GM12873 (cell line): ENCODE measurements at regions not wholly inside any gene's neighbourhood (a gene's known extent, or its start where the extent isn't known, plus 50 kb on each side); places are given as distances from the start of the nearest gene placed in this dataset.

Experiments
- TF ChIP-seq, protein P1 (sequence below): IDR thresholded peaks from 2 replicates; pipeline ENCODE4 v1.5.1; 2012; ENCODE audit warnings: low read depth, mild to moderate bottlenecking, moderate library complexity, low read length, control low read depth; ENCODE audit not compliant: insufficient read depth; ENCODE audit errors: missing control alignments

DNA sequence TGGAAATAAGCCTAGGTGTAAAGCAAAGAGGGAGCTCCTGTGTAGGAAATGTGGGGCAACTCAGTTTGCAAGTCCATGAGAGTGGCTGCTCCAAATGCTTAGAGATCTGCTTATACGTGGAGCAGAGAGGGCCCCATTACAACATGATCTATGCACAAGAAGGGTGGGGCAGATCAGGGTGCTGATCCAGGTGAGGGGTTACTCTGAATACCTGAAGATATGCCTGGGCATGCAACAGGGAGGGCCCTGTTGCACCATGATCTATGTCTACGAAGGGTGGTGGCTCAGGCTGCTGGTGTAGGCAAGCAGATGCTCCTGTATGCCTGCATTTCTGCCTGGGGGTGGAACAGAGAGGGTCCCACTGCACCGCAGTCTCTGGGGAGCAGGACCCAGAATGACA is 1121.2 kb downstream of the RAPGEF2 start:
- TF ChIP-seq, protein P1, sequence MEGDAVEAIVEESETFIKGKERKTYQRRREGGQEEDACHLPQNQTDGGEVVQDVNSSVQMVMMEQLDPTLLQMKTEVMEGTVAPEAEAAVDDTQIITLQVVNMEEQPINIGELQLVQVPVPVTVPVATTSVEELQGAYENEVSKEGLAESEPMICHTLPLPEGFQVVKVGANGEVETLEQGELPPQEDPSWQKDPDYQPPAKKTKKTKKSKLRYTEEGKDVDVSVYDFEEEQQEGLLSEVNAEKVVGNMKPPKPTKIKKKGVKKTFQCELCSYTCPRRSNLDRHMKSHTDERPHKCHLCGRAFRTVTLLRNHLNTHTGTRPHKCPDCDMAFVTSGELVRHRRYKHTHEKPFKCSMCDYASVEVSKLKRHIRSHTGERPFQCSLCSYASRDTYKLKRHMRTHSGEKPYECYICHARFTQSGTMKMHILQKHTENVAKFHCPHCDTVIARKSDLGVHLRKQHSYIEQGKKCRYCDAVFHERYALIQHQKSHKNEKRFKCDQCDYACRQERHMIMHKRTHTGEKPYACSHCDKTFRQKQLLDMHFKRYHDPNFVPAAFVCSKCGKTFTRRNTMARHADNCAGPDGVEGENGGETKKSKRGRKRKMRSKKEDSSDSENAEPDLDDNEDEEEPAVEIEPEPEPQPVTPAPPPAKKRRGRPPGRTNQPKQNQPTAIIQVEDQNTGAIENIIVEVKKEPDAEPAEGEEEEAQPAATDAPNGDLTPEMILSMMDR = no peak

DNA sequence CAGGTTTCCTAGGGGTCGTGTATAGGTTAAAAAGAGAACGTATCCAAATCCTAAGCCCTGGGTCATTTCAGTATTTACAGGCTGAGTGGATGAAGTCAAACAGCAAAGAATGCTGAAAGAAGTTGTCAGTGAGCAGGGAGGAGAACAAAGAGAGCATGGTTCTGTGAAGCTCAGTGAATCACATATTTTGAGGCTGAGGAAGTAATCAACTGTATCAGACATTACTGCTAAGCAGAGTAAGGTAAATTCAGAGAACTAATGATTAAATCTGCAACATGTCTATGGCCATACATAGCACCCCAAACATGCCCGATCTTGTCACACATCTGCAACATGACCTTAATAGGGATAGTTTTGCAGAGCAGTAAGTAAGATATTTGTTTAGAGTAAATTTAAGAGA is 1130.3 kb downstream of the RAPGEF2 start:
- TF ChIP-seq, protein P1 = no peak

DNA sequence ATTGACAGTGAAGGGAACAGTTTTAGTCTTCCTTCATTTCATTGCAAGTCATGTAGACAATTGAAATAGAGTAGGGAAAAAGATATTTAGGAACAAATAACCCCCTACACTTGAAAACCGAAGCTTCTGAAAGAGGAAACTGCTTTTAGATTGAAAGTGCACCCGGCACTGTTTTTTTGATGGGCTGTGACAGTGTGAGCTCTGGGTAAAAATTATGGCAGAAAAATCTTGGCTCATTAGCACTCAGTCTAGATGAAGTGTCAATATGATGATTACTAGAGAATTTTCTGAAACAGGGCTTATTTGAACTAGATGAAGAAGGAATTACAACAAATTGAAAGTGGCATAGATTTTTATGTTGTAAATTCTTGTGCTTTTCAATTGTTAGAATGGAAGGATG is 1132.4 kb downstream of the RAPGEF2 start:
- TF ChIP-seq, protein P1 = no peak

DNA sequence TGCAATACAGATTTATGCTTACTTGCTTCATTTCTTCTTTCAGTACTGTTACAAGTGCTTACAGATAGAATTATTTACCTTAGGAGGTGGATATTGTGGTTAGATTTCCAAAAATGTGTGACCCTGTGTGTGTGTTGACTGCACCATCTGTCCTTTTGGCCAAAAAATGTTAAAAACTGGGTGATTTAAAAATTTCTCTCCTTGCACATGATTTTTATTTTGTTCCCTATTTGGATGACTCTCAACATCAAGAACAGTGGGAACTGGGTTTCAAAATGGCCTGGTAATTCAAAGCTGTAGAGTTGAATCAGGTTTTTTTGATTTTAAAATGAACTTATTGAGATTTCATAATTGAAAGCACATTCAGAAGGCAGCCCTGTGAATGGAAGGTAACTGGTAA is 1132.9 kb downstream of the RAPGEF2 start:
- TF ChIP-seq, protein P1 = no peak

DNA sequence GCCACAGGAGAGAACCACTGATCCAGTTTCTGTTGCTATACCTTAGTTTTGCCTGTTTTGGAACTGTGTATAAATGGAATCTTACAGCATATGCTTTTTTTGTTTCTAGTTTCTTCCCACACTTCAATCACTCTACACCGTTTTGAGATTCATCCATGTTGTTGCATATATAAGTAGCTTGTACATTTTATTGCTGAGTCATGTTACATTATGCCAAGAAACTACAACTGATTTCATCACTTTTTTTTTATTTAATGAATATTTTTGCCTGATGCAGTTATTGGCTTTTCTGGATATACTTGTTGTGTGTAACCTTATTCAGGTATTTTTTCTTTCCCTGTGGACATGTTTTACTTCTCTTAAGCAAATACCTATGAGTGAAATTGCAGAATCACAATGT is 1135.9 kb downstream of the RAPGEF2 start:
- TF ChIP-seq, protein P1 = no peak

- TF ChIP-seq, protein P1 = no peak
These were observed 1144.3 kb downstream of the RAPGEF2 start for GRCh38 chr4:160247091-160247656.

DNA sequence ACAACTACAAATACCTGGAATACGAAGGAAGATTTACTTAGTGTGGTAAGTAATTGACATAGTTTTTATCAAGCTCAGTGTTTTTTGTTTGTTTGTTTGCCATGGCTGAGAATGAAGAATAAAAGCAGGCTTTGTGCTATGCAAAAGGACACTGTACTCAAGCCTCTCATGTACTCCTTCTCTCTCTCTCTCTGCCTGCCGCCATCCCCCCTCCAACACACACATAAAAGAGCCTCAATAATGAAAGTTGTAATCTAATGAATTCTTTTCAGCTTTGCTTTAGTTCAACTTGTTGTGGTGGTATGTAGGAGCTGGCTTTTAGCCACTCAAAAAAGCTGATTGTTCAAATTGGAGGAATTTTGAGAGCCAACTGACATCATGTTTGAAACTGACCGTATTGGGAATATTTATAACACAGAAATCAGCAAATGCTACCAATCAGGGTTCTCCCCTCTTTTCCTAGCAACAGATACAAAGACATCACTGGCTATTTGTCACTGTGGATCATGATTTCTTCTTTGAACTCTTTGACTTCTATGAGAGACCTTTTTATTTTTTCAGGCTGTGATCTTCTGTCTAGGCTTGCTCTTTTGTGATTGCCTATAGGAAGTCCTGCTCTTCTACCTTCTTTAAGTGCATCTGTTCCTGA is 1148.8 kb downstream of the RAPGEF2 start:
- TF ChIP-seq, protein P1 = no peak
